Panc1 (cell line): ENCODE measurements at regions not wholly inside any gene's neighbourhood (a gene's known extent, or its start where the extent isn't known, plus 50 kb on each side); places are given as distances from the start of the nearest gene placed in this dataset.

Experiments used
- ATAC-seq: fragments of 200-7000 bp; cut with Tn5 transposase; 2 replicates; pipeline ENCODE4 v1.9.1; 2020; ENCODE audit warnings: mild to moderate bottlenecking, moderate library complexity
- BruUV-seq: library from RNA; stranded (reverse); fragments of 400-500 nt; replicated peaks from 2 replicates; lab custom pipeline; 2021; lab: Mats Ljungman, UMichigan
- CTCF ChIA-PET: fragments of 300-600 bp; sonication (Branson Sonifier 250); formaldehyde crosslinking; loops from one replicate; lab custom pipeline; 2022; ENCODE audit warnings: antibody characterized with exemption; lab: Charles Lee
- POLR2A ChIA-PET: fragments of 300-600 bp; sonication (Branson Sonifier 250); formaldehyde crosslinking; loops from one replicate; lab custom pipeline; 2022; ENCODE audit warnings: antibody characterized with exemption; lab: Charles Lee
- DNase-seq: peaks from one replicate; pipeline ENCODE4 v3.0.0-alpha.2; 2010; ENCODE audit warnings: low read depth, low spot score
- H3K27ac ChIP-seq: 2 replicates; pipeline ENCODE4 v1.5.1; 2011; ENCODE audit warnings: mild to moderate bottlenecking, low read length, inconsistent platforms
- H3K27me3 ChIP-seq: fragments of 200-500 bp; sonication (Bioruptor generic); 2 replicates; pipeline ENCODE4 v1.6.0; 2014; ENCODE audit warnings: low read length, inconsistent platforms; ENCODE audit not compliant: control insufficient read depth, insufficient read depth
- H3K36me3 ChIP-seq: fragments of 200-500 bp; sonication (Bioruptor generic); 2 replicates; pipeline ENCODE4 v1.5.1; 2014; ENCODE audit warnings: inconsistent platforms, mild to moderate bottlenecking, low read length, moderate library complexity; ENCODE audit not compliant: control insufficient read depth, insufficient read depth
- H3K4me1 ChIP-seq: 2 replicates; pipeline ENCODE4 v1.5.1; 2011; ENCODE audit warnings: inconsistent platforms, mild to moderate bottlenecking, low read length, moderate library complexity; ENCODE audit not compliant: control insufficient read depth, insufficient read depth
- H3K4me3 ChIP-seq, 2 experiments: 2 replicates each; pipeline ENCODE4 v1.5.1; 2011 to 2012; ENCODE audit warnings: low read depth in 2 of 2, low read length in 2 of 2, mild to moderate bottlenecking in 2 of 2, inconsistent platforms in 1 of 2, moderate library complexity in 1 of 2
- H3K9me3 ChIP-seq: fragments of 200-500 bp; sonication (Bioruptor generic); 2 replicates; pipeline ENCODE4 v1.5.1; 2014; ENCODE audit warnings: low read depth, mild to moderate bottlenecking, inconsistent platforms, low read length, moderate library complexity; ENCODE audit not compliant: control insufficient read depth, insufficient read depth
- POLR2AphosphoS5 ChIP-seq: IDR thresholded peaks from 2 replicates; pipeline ENCODE4 v1.6.1; 2012; ENCODE audit warnings: mild to moderate bottlenecking, low read depth, low read length, moderate library complexity
- SIN3A ChIP-seq: IDR thresholded peaks from 2 replicates; pipeline ENCODE4 v1.6.1; 2012; ENCODE audit warnings: low read depth, mild to moderate bottlenecking, low read length, moderate library complexity, borderline replicate concordance; ENCODE audit not compliant: insufficient read depth
- TCF7L2 ChIP-seq: IDR thresholded peaks from 2 replicates; pipeline ENCODE4 v1.6.1; 2011; ENCODE audit warnings: mild to moderate bottlenecking, low read depth, low read length, inconsistent platforms
- in situ Hi-C: cut with HindIII; loops from 2 replicates; pipeline ENCODE4 v1.10.0; 2016; ENCODE audit warnings: low sequenced_read_pairs, low pct_unique_long_range_greater_than_20kb
- intact Hi-C: fragments of 100-400 bp; cut with micrococcal nuclease; formaldehyde crosslinking; loops from one replicate; pipeline ENCODE4 v1.10.0; 2022; ENCODE audit not compliant: unreplicated experiment
- TF ChIP-seq, protein P1 (sequence below), 2 experiments: IDR thresholded peaks; 2 replicates each; pipeline ENCODE4 v1.6.1; 2011 to 2012; ENCODE audit warnings: low read depth in 2 of 2, control low read depth in 1 of 2, low read length in 1 of 2, mild to moderate bottlenecking in 1 of 2, moderate library complexity in 1 of 2; ENCODE audit not compliant: insufficient read depth in 1 of 2
- TF ChIP-seq, protein P2 (sequence below): fragments of 450-650 bp; IDR thresholded peaks from 2 replicates; pipeline ENCODE4 v1.5.1; 2017; ENCODE audit warnings: mild to moderate bottlenecking

DNA sequence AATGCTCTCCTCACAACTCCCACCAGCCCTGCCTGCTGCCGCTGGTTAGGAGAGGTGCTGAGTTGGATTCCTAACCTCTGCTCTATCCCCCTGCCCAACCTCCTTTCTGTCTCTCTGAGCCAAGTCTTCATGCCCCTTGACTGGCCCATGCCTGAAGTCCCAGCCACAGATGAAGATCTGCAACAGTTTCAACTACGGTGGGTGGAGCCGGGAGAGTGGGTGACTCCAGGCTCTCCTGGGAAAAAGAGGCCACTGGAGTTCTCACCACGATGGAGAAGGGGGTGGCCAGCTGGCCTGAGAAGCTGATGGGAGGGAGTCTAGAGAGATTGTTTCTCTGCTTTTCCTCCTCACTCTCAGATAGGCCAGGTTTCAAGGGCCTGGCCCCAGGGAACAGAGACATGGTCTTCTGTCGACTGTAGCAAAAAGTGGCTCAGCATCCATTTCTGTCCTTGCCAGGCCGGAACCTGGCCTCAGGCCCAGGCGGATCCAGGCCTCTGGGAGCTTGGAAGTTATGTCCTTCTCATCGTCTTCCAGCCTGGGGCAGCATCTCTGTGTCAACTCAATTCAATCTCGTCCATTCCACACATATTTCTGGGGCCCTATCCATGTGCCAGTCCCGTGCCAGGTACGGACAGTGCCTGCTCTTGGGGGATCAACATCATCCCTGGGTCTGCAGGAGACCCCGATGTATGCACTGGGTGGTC, 75.3 kb downstream of the INHBB start:
- ChIA-PET CTCF (no interaction called here), POLR2A (no interaction called here)
- ATAC-seq = no peak
- intact Hi-C loops = no loop called here
- 0 out of 2 replicates have a peak, but pooled peaks cover 2% of the 10 kb centered on the region for H3K27me3 ChIP-seq
- H3K4me1 ChIP-seq = peaks cover 6% of the 10 kb centered on the region; the same call in 1 of the 2 replicates
- DNase-seq = no peak
- H3K36me3 ChIP-seq = no peaks in the 10 kb centered on the region
- no TSS peak for BruUV-seq
- no peak overlapping the region for H3K27ac ChIP-seq
- no peak overlapping the region for H3K4me3 ChIP-seq
- TF ChIP-seq, protein P1, sequence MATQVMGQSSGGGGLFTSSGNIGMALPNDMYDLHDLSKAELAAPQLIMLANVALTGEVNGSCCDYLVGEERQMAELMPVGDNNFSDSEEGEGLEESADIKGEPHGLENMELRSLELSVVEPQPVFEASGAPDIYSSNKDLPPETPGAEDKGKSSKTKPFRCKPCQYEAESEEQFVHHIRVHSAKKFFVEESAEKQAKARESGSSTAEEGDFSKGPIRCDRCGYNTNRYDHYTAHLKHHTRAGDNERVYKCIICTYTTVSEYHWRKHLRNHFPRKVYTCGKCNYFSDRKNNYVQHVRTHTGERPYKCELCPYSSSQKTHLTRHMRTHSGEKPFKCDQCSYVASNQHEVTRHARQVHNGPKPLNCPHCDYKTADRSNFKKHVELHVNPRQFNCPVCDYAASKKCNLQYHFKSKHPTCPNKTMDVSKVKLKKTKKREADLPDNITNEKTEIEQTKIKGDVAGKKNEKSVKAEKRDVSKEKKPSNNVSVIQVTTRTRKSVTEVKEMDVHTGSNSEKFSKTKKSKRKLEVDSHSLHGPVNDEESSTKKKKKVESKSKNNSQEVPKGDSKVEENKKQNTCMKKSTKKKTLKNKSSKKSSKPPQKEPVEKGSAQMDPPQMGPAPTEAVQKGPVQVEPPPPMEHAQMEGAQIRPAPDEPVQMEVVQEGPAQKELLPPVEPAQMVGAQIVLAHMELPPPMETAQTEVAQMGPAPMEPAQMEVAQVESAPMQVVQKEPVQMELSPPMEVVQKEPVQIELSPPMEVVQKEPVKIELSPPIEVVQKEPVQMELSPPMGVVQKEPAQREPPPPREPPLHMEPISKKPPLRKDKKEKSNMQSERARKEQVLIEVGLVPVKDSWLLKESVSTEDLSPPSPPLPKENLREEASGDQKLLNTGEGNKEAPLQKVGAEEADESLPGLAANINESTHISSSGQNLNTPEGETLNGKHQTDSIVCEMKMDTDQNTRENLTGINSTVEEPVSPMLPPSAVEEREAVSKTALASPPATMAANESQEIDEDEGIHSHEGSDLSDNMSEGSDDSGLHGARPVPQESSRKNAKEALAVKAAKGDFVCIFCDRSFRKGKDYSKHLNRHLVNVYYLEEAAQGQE (IDR thresholded peaks at IDR 0.05; ENCODE audit: insufficient read depth in 1 of 2, low read depth in 2 of 2, low read length in 1 of 2) = no peak
- no peak for TF ChIP-seq POLR2AphosphoS5
- no peaks in the 10 kb centered on the region for H3K9me3 ChIP-seq
- in situ Hi-C loops = no loop called here

DNA sequence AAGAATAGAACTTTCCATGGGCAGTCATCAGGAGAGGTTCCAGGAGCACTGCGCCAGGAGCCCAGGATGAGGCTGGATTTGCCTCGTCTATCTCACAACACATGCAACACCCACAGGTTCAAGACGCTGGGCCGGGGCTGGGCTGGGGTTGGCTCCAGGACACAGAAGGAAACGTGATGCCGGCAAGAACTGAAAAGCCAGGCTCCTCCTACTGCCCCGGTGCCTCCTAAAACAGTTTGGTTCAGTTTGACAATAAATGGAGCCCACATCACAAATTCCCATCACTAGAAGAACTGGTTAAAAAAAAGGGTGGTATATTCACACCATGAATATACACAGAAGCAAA, 75.9 kb downstream of the INHBB start:
- no peaks in the 10 kb centered on the region for H3K36me3 ChIP-seq
- TF ChIP-seq SIN3A = no peak
- TF ChIP-seq, protein P1 (IDR thresholded peaks at IDR 0.05; ENCODE audit: insufficient read depth in 1 of 2, low read depth in 2 of 2, low read length in 1 of 2) = no peak
- TF ChIP-seq POLR2AphosphoS5 = no peak
- TF ChIP-seq, protein P2, sequence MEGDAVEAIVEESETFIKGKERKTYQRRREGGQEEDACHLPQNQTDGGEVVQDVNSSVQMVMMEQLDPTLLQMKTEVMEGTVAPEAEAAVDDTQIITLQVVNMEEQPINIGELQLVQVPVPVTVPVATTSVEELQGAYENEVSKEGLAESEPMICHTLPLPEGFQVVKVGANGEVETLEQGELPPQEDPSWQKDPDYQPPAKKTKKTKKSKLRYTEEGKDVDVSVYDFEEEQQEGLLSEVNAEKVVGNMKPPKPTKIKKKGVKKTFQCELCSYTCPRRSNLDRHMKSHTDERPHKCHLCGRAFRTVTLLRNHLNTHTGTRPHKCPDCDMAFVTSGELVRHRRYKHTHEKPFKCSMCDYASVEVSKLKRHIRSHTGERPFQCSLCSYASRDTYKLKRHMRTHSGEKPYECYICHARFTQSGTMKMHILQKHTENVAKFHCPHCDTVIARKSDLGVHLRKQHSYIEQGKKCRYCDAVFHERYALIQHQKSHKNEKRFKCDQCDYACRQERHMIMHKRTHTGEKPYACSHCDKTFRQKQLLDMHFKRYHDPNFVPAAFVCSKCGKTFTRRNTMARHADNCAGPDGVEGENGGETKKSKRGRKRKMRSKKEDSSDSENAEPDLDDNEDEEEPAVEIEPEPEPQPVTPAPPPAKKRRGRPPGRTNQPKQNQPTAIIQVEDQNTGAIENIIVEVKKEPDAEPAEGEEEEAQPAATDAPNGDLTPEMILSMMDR = no peak
- TF ChIP-seq TCF7L2 = no peak
- H3K9me3 ChIP-seq = no peaks in the 10 kb centered on the region
- H3K27ac ChIP-seq = no peak overlapping the region
- POLR2A ChIA-PET = no interaction called here
- H3K4me1 ChIP-seq = peaks cover 6% of the 10 kb centered on the region; the same call in 1 of the 2 replicates
- H3K4me3 ChIP-seq = no peak overlapping the region
- CTCF ChIA-PET = no interaction called here
- DNase-seq = no peak
- no TSS peak for BruUV-seq
- in situ Hi-C loops = no loop called here
- H3K27me3 ChIP-seq = 0 out of 2 replicates have a peak, but pooled peaks cover 2% of the 10 kb centered on the region
- intact Hi-C loops = no loop called here
- ATAC-seq = no peak
